HG02763 (cell line): ENCODE measurements at regions not wholly inside any gene's neighbourhood (a gene's known extent, or its start where the extent isn't known, plus 50 kb on each side); places are given as distances from the start of the nearest gene placed in this dataset.
"Not testable (repeated sequence)": the region's sequence is repeated elsewhere in the genome, so short reads cannot be mapped to it uniquely, and the experiment has no call there.

ENCODE experiments used
- ATAC-seq: cut with Tn5 transposase; IDR thresholded peaks from one replicate; pipeline ENCODE4 v1.9.1; 2021; ENCODE audit warnings: mild to moderate bottlenecking, moderate library complexity; ENCODE audit not compliant: unreplicated experiment

- no peak for ATAC-seq
These were observed 82.1 kb downstream of the PLEKHG1 start for GRCh38 chr6:150681578-150682395.

GRCh38 chr6:150683320-150683719 lies 83.6 kb downstream of the PLEKHG1 start:
- no peak for ATAC-seq

- no peak for ATAC-seq
These were observed 84.5 kb downstream of the PLEKHG1 start for GRCh38 chr6:150684161-150684560.

GRCh38 chr6:150684714-150685459 lies 85.2 kb downstream of the PLEKHG1 start:
- ATAC-seq: no peak

- ATAC-seq: peak; percentile 77
These were observed 86.2 kb downstream of the PLEKHG1 start for GRCh38 chr6:150685860-150686259.

GRCh38 chr6:150686566-150686965 lies 86.9 kb downstream of the PLEKHG1 start:
- ATAC-seq: no peak

GRCh38 chr6:150687508-150687907 lies 87.8 kb downstream of the PLEKHG1 start:
- ATAC-seq: no peak

- no peak for ATAC-seq
These were observed 90.4 kb downstream of the PLEKHG1 start for GRCh38 chr6:150689900-150690590.

GRCh38 chr6:150690681-150691080 lies 91.0 kb downstream of the PLEKHG1 start:
- no peak for ATAC-seq

- ATAC-seq: no peak
These were observed 91.8 kb downstream of the PLEKHG1 start for GRCh38 chr6:150691463-150691862.

GRCh38 chr6:150692604-150693003 lies 92.9 kb downstream of the PLEKHG1 start:
- peak; percentile 73 for ATAC-seq

- ATAC-seq: no peak
These were observed 95.2 kb downstream of the PLEKHG1 start for GRCh38 chr6:150694889-150695288.

GRCh38 chr6:150695652-150696051 lies 96.0 kb downstream of the PLEKHG1 start:
- no peak for ATAC-seq

GRCh38 chr6:150696190-150696589 lies 96.5 kb downstream of the PLEKHG1 start:
- no peak for ATAC-seq

GRCh38 chr6:150696918-150697317 lies 97.2 kb downstream of the PLEKHG1 start:
- not testable (repeated sequence) for ATAC-seq

GRCh38 chr6:150697515-150697914 lies 97.8 kb downstream of the PLEKHG1 start:
- ATAC-seq: no peak

GRCh38 chr6:150698391-150698790 lies 98.7 kb downstream of the PLEKHG1 start:
- ATAC-seq: peak; percentile 50

- no peak for ATAC-seq
These were observed 103.0 kb downstream of the PLEKHG1 start for GRCh38 chr6:150702675-150703074.

GRCh38 chr6:150704447-150705192 lies 104.9 kb downstream of the PLEKHG1 start:
- ATAC-seq: no peak

- no peak for ATAC-seq
These were observed 105.7 kb downstream of the PLEKHG1 start for GRCh38 chr6:150705392-150705791.

GRCh38 chr6:150710236-150710635 lies 110.6 kb downstream of the PLEKHG1 start:
- ATAC-seq: no peak
